Breast epithelium (tissue), 4 donors: ENCODE measurements at regions not wholly inside any gene's neighbourhood (a gene's known extent, or its start where the extent isn't known, plus 50 kb on each side); places are given as distances from the start of the nearest gene placed in this dataset.
"Not testable (repeated sequence)": the region's sequence is repeated elsewhere in the genome, so short reads cannot be mapped to it uniquely, and the experiment has no call there.

Experiments used
- DNase-seq, 2 donors: peaks; one replicate each; pipeline ENCODE4 v3.0.0-alpha.2; 2019; ENCODE audit warnings: low spot score in 2 of 2
- H3K27ac ChIP-seq, 2 donors: fragments of 200-600 bp; sonication (generic) in 1 of 2; one replicate each; pipeline ENCODE4 v1.5.1; 2016 to 2019; ENCODE audit warnings: mild to moderate bottlenecking in 1 of 2
- H3K27me3 ChIP-seq, 2 donors: fragments of 200-600 bp; sonication (generic) in 1 of 2; one replicate each; pipeline versions ENCODE4 v1.5.1 to v1.6.0; 2017 to 2019; ENCODE audit warnings: control low read depth in 1 of 2, mild to moderate bottlenecking in 1 of 2
- H3K36me3 ChIP-seq: fragments of 200-600 bp; one replicate; pipeline ENCODE4 v1.5.1; 2019
- H3K4me1 ChIP-seq, 2 donors: fragments of 200-600 bp; sonication (generic); one replicate each; pipeline ENCODE4 v1.5.1; 2016 to 2019; ENCODE audit warnings: control low read depth in 1 of 2
- H3K4me3 ChIP-seq, 3 donors: fragments of 200-600 bp; sonication (generic); 1 replicate in 2 of 3; 2 replicates in 1 of 3; pipeline ENCODE4 v1.5.1; 2016 to 2019; ENCODE audit warnings: mild to moderate bottlenecking in 3 of 3, moderate library complexity in 2 of 3
- H3K9me3 ChIP-seq, 2 donors: fragments of 200-600 bp; sonication (generic) in 1 of 2; one replicate each; pipeline ENCODE4 v1.5.1; 2016 to 2019; ENCODE audit warnings: control low read depth in 1 of 2
- CTCF ChIP-seq, 3 donors: fragments of 450-650 bp; IDR thresholded peaks; one replicate each; pipeline ENCODE4 v1.5.1; 2016 to 2017; ENCODE audit warnings: antibody characterized with exemption in 3 of 3, mild to moderate bottlenecking in 3 of 3, moderate library complexity in 3 of 3
- POLR2A ChIP-seq: fragments of 450-650 bp; IDR thresholded peaks from one replicate; pipeline ENCODE4 v1.6.1; 2016; ENCODE audit warnings: antibody characterized with exemption, mild to moderate bottlenecking, moderate library complexity
- POLR2AphosphoS5 ChIP-seq, 3 donors: sonication (generic); formaldehyde crosslinking; IDR thresholded peaks; one replicate each; pipeline ENCODE4 v1.6.1; 2017; ENCODE audit warnings: antibody characterized with exemption in 3 of 3
- intact Hi-C: fragments of 100-400 bp; cut with DNase I; formaldehyde crosslinking; loops from one replicate; pipeline ENCODE4 v1.15.1; 2023; ENCODE audit warnings: low total_unique reads

GRCh38 chr13:69619651-69620050 lies 488.0 kb upstream of the ATXN8OS start:
- H3K9me3 ChIP-seq: no peaks in the 10 kb centered on the region
- H3K4me1 ChIP-seq: no peaks in the 10 kb centered on the region
- intact Hi-C loops: no loop called here
- H3K4me3 ChIP-seq: no peak overlapping the region
- no peak for DNase-seq
- no peaks in the 10 kb centered on the region for H3K27me3 ChIP-seq
- TF ChIP-seq CTCF (IDR thresholded peaks at IDR 0.05): no peak
- TF ChIP-seq POLR2A: no peak
- no peak for TF ChIP-seq POLR2AphosphoS5 (IDR thresholded peaks at IDR 0.05)
- H3K27ac ChIP-seq: no peak overlapping the region
- no peaks in the 10 kb centered on the region for H3K36me3 ChIP-seq

GRCh38 chr13:69618838-69619237 lies 488.8 kb upstream of the ATXN8OS start:
- no peak overlapping the region for H3K4me3 ChIP-seq
- H3K27ac ChIP-seq: no peak overlapping the region
- no peaks in the 10 kb centered on the region for H3K27me3 ChIP-seq
- TF ChIP-seq CTCF (IDR thresholded peaks at IDR 0.05): no peak
- TF ChIP-seq POLR2AphosphoS5 (IDR thresholded peaks at IDR 0.05): no peak
- TF ChIP-seq POLR2A: no peak
- intact Hi-C loops: no loop called here
- no peaks in the 10 kb centered on the region for H3K9me3 ChIP-seq
- H3K36me3 ChIP-seq: no peaks in the 10 kb centered on the region
- H3K4me1 ChIP-seq: no peaks in the 10 kb centered on the region
- no peak for DNase-seq

DNA sequence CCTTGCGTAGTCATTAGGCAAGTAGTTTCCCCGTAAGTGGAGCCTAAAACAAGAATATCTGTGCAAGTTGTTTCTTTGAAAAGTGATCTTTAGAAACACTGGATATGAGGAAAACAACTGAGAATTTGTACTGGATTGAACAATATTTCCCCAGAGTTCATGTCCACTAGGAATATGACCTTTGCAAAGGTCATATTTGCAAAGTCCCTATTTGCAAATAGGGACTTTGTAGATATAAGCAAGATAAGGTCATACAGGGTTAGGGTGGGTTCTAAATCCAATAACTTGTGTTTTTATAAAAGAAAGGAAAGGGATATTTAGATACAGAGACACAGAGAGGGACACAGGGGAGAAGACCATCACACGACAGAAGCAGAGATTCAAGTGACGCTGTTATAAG lies 489.2 kb upstream of the ATXN8OS start:
- H3K4me1 ChIP-seq: no peaks in the 10 kb centered on the region
- TF ChIP-seq POLR2AphosphoS5 (IDR thresholded peaks at IDR 0.05): no peak
- TF ChIP-seq POLR2A: no peak
- no peak for TF ChIP-seq CTCF (IDR thresholded peaks at IDR 0.05)
- H3K9me3 ChIP-seq: no peaks in the 10 kb centered on the region
- no peak overlapping the region for H3K4me3 ChIP-seq
- H3K36me3 ChIP-seq: no peaks in the 10 kb centered on the region
- H3K27me3 ChIP-seq: no peaks in the 10 kb centered on the region
- H3K27ac ChIP-seq: no peak overlapping the region
- DNase-seq: no peak
- intact Hi-C loops: no loop called here

DNA sequence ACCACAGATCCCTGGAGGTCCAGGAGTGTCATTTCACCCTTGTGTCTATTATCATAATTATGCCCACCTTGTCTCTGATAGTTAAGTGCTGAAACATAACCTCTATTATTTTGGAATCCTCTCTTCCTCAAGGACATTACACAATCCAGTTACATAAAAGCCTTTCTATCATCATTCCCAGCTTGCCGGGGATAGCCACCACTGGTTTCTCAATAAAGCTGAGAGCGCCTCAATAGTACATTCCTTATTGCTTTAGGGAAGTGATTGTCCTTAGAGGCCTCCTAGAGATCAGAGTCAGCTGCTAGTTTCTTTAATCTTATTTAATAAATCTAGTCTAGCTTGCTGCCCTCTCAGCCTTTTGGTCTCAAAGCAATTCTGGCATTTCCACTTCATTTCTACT lies 490.0 kb upstream of the ATXN8OS start:
- TF ChIP-seq POLR2AphosphoS5 (IDR thresholded peaks at IDR 0.05): no peak
- Histone ChIP-seq H3K4me3 (no peak overlapping the region), H3K27me3 (no peaks in the 10 kb centered on the region), H3K9me3 (no peaks in the 10 kb centered on the region), H3K4me1 (no peaks in the 10 kb centered on the region), H3K27ac (no peak overlapping the region), H3K36me3 (no peaks in the 10 kb centered on the region)
- intact Hi-C loops: no loop called here
- DNase-seq: no peak

- TF ChIP-seq CTCF (IDR thresholded peaks at IDR 0.05) (no peak), POLR2AphosphoS5 (IDR thresholded peaks at IDR 0.05) (no peak), POLR2A (no peak)
- no peaks in the 10 kb centered on the region for H3K27me3 ChIP-seq
These were observed 491.2 kb upstream of the ATXN8OS start for GRCh38 chr13:69616396-69616795.

GRCh38 chr13:69615055-69615454 lies 492.6 kb upstream of the ATXN8OS start:
- intact Hi-C loops: loop anchor here (2.0 kb wide), 1 partner anchor 60 kb away; no protein-coding TSS in a partner anchor
- not testable (repeated sequence) for H3K4me1 ChIP-seq, H3K36me3 ChIP-seq, H3K27ac ChIP-seq, H3K9me3 ChIP-seq, H3K4me3 ChIP-seq, DNase-seq, H3K27me3 ChIP-seq

More at GRCh38 chr13:69616396-69616795, 491.2 kb upstream of the ATXN8OS start:
- Histone ChIP-seq H3K27ac (no peak overlapping the region), H3K4me3 (no peak overlapping the region), H3K9me3 (no peaks in the 10 kb centered on the region), H3K4me1 (no peaks in the 10 kb centered on the region), H3K36me3 (no peaks in the 10 kb centered on the region)
- DNase-seq: no peak
- intact Hi-C loops: no loop called here
